Spinal cord (tissue), 9 donors: ENCODE measurements at regions not wholly inside any gene's neighbourhood (a gene's known extent, or its start where the extent isn't known, plus 50 kb on each side); places are given as distances from the start of the nearest gene placed in this dataset.

Experiments
- DNase-seq, 6 donors: peaks; one replicate each; pipeline versions ENCODE4 v3.0.0 to v3.0.0-alpha.2; 2013 to 2015; ENCODE audit warnings: low spot score in 6 of 6, low read depth in 4 of 6
- H3K27ac ChIP-seq: one replicate; pipeline ENCODE4 v1.5.1; 2013; ENCODE audit warnings: low read depth, low read length, control low read depth
- H3K27me3 ChIP-seq: one replicate; pipeline ENCODE4 v1.6.1; 2013; ENCODE audit warnings: low read length; ENCODE audit not compliant: control insufficient read depth, insufficient read depth
- H3K36me3 ChIP-seq: one replicate; pipeline ENCODE4 v1.6.1; 2013; ENCODE audit warnings: low read length; ENCODE audit not compliant: control insufficient read depth, insufficient read depth
- H3K4me1 ChIP-seq: one replicate; pipeline ENCODE4 v1.6.1; 2013; ENCODE audit warnings: low read length; ENCODE audit not compliant: control insufficient read depth, insufficient read depth
- H3K4me3 ChIP-seq: one replicate; pipeline ENCODE4 v1.5.1; 2013; ENCODE audit warnings: low read depth, low read length, control low read depth
- H3K9me3 ChIP-seq: one replicate; pipeline ENCODE4 v1.6.1; 2013; ENCODE audit warnings: low read length; ENCODE audit not compliant: control insufficient read depth, insufficient read depth
- WGBS: methylation state at CpG from one replicate; pipeline ENCODE4 v1.1.5; 2013; ENCODE audit warnings: missing lambda C conversion rate; ENCODE audit not compliant: insufficient coverage; 5-methylcytosine and 5-hydroxymethylcytosine counted together
- donor health status: healthy.

DNA sequence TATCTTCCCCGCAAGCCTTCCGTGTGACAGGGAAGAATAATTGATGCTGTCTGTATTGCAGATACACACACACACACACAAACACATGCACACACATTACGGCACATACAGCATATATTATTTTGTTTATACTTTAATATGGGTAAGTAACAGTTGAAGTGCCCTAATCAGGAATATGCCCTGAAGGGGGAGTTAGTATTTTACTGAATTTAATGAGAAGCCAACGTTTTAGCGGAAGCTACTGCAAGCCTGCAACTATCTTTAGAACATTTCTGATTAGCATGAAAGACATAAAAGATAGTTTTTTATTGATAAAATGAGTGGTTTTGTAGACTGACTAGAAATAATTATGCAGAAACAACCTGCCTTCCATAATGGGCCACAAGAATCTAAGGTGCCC, 296.6 kb upstream of the SLCO3A1 start:
- Histone ChIP-seq H3K4me1 (peaks cover 7% of the 10 kb centered on the region), H3K27me3 (no peaks in the 10 kb centered on the region), H3K36me3 (no peaks in the 10 kb centered on the region), H3K4me3 (no peak overlapping the region), H3K9me3 (no peaks in the 10 kb centered on the region), H3K27ac (no peak overlapping the region)
- peak in 1 of 6 donors; percentile 27 for DNase-seq
- no CpG with 5 or more reads among the region's 5 CpGs for WGBS

- Histone ChIP-seq H3K4me3 (no peak overlapping the region), H3K4me1 (no peaks in the 10 kb centered on the region), H3K27me3 (no peaks in the 10 kb centered on the region), H3K9me3 (no peaks in the 10 kb centered on the region), H3K36me3 (no peaks in the 10 kb centered on the region), H3K27ac (no peak overlapping the region)
- DNase-seq = no peak
- WGBS = no CpG with 5 or more reads among the region's 3 CpGs
Observed at GRCh38 chr15:91559066-91559465, 294.4 kb upstream of the SLCO3A1 start.

DNA sequence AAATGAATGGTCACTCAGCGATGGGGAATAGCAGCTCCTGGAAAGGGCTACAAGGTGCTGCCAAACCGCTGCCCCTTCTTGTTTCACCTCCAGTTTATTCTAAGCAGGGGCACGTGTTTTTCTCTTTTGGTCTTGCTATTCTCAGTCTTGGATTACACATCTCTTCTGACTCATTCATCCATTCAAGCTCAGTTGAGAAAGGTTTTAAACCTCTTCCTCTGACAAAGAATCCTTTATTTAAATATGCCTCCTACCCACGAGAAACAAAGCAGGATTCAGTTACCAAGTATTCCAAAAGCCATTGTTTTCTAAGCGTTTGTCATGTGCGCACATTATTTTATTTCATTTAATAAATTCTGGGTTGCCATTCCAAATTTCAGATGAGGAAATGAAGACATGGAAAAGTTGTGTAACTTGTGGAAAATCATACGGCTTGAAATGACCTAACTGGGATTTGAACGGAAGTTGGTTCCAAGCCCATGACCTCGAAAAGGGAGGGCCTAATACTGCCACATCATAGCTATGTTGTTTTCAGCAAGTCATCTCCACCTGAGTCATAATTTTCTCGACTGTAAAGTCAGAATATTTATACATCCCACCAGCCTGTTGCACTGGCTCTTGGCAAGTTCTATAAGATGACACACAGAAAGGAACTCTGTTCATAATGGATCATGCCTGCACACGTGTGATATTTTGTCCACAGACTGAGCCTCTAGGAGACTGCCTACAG, 292.0 kb upstream of the SLCO3A1 start:
- H3K4me3 ChIP-seq = no peak overlapping the region
- H3K36me3 ChIP-seq = no peaks in the 10 kb centered on the region
- H3K27me3 ChIP-seq = no peaks in the 10 kb centered on the region
- 68% methylated on average over 8 of the region's 11 CpGs for WGBS
- H3K4me1 ChIP-seq = no peaks in the 10 kb centered on the region
- H3K9me3 ChIP-seq = no peaks in the 10 kb centered on the region
- H3K27ac ChIP-seq = no peak overlapping the region
- DNase-seq = no peak

DNA sequence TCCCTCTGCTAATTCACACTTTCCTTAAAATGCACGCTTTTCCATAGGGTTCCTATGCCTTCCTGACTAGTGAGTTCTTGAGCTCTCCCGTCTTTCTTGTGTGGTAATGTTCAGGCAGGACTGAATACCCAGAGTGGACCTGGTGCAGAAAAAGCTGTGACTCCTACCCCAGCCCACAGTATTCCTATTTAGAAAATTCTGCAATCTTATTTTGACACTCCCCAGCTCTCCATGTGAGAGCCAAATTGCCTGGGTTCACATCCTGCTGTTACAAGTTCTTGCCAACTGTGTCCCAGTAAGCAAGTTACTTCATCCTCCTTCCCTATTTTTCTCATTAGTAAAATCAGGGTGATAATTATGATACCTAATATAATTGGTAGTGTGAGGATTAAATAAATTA, 290.8 kb upstream of the SLCO3A1 start:
- no peak overlapping the region for H3K4me3 ChIP-seq
- H3K27ac ChIP-seq = no peak overlapping the region
- no peak for DNase-seq
- no peaks in the 10 kb centered on the region for H3K36me3 ChIP-seq
- no peaks in the 10 kb centered on the region for H3K4me1 ChIP-seq
- WGBS = 68% methylated on average over 2 of the region's 2 CpGs
- no peaks in the 10 kb centered on the region for H3K27me3 ChIP-seq
- H3K9me3 ChIP-seq = no peaks in the 10 kb centered on the region

GRCh38 chr15:91564631-91565030, 288.9 kb upstream of the SLCO3A1 start:
- H3K36me3 ChIP-seq = no peaks in the 10 kb centered on the region
- DNase-seq = peak in 2 of 6 donors; percentile 22 to 89
- no CpG with 5 or more reads among the region's 3 CpGs for WGBS
- H3K4me3 ChIP-seq = no peak overlapping the region
- no peak overlapping the region for H3K27ac ChIP-seq
- no peaks in the 10 kb centered on the region for H3K27me3 ChIP-seq
- no peaks in the 10 kb centered on the region for H3K9me3 ChIP-seq
- no peaks in the 10 kb centered on the region for H3K4me1 ChIP-seq

GRCh38 chr15:91566141-91566540, 287.4 kb upstream of the SLCO3A1 start:
- no peaks in the 10 kb centered on the region for H3K9me3 ChIP-seq
- no CpG with 5 or more reads among the region's 4 CpGs for WGBS
- H3K4me3 ChIP-seq = no peak overlapping the region
- H3K4me1 ChIP-seq = no peaks in the 10 kb centered on the region
- no peak for DNase-seq
- no peaks in the 10 kb centered on the region for H3K36me3 ChIP-seq
- H3K27me3 ChIP-seq = no peaks in the 10 kb centered on the region
- H3K27ac ChIP-seq = no peak overlapping the region

DNA sequence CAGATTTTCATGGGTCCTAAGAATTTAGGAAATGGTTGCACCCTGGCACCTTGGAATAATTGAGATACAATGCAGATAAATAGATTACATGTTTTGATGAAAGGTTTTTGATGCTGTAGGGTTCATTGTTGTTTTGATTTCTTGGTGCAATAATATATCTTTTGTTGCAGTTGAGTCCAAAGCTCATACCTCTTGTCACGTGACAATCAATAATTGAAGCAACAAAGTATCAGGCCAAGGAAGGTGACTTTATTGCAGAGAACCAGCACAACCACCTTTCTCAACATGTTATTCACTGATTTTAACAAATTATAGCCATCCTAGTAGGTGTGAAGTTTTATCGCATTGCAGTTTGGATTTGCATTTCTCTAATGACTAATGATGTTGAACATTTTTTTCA, 285.5 kb upstream of the SLCO3A1 start:
- no peaks in the 10 kb centered on the region for H3K9me3 ChIP-seq
- no peaks in the 10 kb centered on the region for H3K27me3 ChIP-seq
- DNase-seq = no peak
- no peak overlapping the region for H3K4me3 ChIP-seq
- WGBS = 80% methylated on average over 1 of the region's 2 CpGs
- H3K27ac ChIP-seq = no peak overlapping the region
- H3K36me3 ChIP-seq = no peaks in the 10 kb centered on the region
- no peaks in the 10 kb centered on the region for H3K4me1 ChIP-seq

GRCh38 chr15:91572110-91572509, 281.4 kb upstream of the SLCO3A1 start:
- H3K27ac ChIP-seq = no peak overlapping the region
- H3K36me3 ChIP-seq = no peaks in the 10 kb centered on the region
- no peaks in the 10 kb centered on the region for H3K9me3 ChIP-seq
- H3K4me3 ChIP-seq = no peak overlapping the region
- H3K4me1 ChIP-seq = no peaks in the 10 kb centered on the region
- DNase-seq = peak in 2 of 6 donors; percentile 37 to 66
- 46% methylated on average over 3 of the region's 5 CpGs for WGBS
- H3K27me3 ChIP-seq = no peaks in the 10 kb centered on the region

DNA sequence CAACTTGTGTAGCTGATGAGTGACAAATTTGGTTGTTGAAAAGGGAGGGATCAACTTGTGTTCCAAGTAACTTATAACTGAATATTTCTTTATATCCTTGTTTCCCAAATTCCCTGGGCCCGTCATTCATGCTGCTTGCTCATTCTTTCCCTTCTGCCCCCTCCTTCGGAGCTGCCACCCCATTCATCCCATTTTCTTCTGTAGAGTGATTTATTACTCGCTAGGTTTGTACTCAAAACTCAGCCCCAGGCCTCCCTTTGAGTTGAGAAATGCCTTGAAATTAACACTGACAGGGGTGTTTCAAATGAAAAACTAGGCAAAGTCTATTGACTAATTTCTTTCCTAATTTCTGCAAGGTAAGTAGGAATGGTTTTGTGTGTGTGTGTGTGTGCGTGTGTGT, 277.4 kb upstream of the SLCO3A1 start:
- no CpG with 5 or more reads among the region's 4 CpGs for WGBS

DNA sequence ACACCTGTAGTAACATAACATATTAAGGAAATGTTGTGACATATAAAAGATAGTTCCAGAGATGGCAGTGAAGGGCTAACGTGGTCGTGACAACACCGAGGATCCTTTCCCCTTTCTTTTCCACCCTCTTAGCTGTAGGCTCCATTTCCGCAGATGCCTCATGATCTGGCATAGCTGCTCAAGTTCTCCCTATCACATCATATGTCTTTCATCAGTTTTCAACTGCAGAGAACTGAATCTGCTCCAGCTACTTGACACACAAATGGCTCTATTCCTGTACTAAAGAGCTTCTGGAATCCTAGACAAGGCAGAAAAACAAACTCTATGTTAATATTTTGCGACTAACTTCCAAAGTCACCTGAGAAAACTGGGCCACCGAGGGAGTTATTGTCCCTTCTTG, 275.0 kb upstream of the SLCO3A1 start:
- H3K36me3 ChIP-seq = no peaks in the 10 kb centered on the region
- no peaks in the 10 kb centered on the region for H3K9me3 ChIP-seq
- peak in 1 of 6 donors; percentile 16 for DNase-seq
- no peaks in the 10 kb centered on the region for H3K27me3 ChIP-seq
- H3K4me1 ChIP-seq = no peaks in the 10 kb centered on the region
- WGBS = 92% methylated on average over 6 of the region's 6 CpGs
- H3K4me3 ChIP-seq = no peak overlapping the region
- no peak overlapping the region for H3K27ac ChIP-seq

More for the DNA sequence above, 277.4 kb upstream of the SLCO3A1 start:
- Histone ChIP-seq H3K36me3 (no peaks in the 10 kb centered on the region), H3K27ac (no peak overlapping the region), H3K4me3 (no peak overlapping the region), H3K27me3 (no peaks in the 10 kb centered on the region), H3K4me1 (no peaks in the 10 kb centered on the region), H3K9me3 (no peaks in the 10 kb centered on the region)
- peak in 1 of 6 donors; percentile 8 for DNase-seq
